Common myeloid progenitor, CD34-positive (primary cell): ENCODE measurements at regions not wholly inside any gene's neighbourhood (a gene's known extent, or its start where the extent isn't known, plus 50 kb on each side); places are given as distances from the start of the nearest gene placed in this dataset.
A peak's percentile ranks its signal among the peaks of the same experiment; 100 is the strongest.

Experiments used
- CTCF ChIA-PET: fragments of 350-600 bp; sonication (Branson Sonifier 250); formaldehyde crosslinking; loops from one replicate; lab custom pipeline; 2021; ENCODE audit warnings: antibody characterized with exemption; lab: Charles Lee
- POLR2A ChIA-PET: fragments of 350-600 bp; sonication (Branson Sonifier 250); formaldehyde crosslinking; loops from one replicate; lab custom pipeline; 2021; ENCODE audit warnings: antibody characterized with exemption; lab: Charles Lee
- DNase-seq, 3 donors: peaks; one replicate each; pipeline versions ENCODE4 v3.0.0 to v3.0.0-alpha.2; 2013
- H3K27ac ChIP-seq, 2 experiments: 1 replicate in 1 of 2; 2 replicates in 1 of 2; pipeline ENCODE4 v1.7.0; 2013; ENCODE audit warnings: inconsistent platforms in 2 of 2, low read length in 2 of 2, mild to moderate bottlenecking in 2 of 2, low read depth in 1 of 2, moderate library complexity in 1 of 2; ENCODE audit not compliant: severe bottlenecking in 2 of 2, insufficient read depth in 1 of 2, poor library complexity in 1 of 2
- H3K27me3 ChIP-seq, 5 experiments: replicated peaks in 2 of 5; 1 replicate in 3 of 5; 2 replicates in 2 of 5; pipeline versions ENCODE4 v1.6.1 to v1.7.0; 2013; ENCODE audit warnings: low read length in 4 of 5, mild to moderate bottlenecking in 2 of 5, moderate library complexity in 2 of 5, inconsistent platforms in 1 of 5; ENCODE audit not compliant: insufficient read depth in 5 of 5, control insufficient read depth in 4 of 5
- H3K36me3 ChIP-seq, 4 experiments: 1 replicate in 2 of 4; 2 replicates in 2 of 4; pipeline versions ENCODE4 v1.6.1 to v1.7.0; 2013; ENCODE audit warnings: low read length in 3 of 4, control low read depth in 1 of 4, mild to moderate bottlenecking in 1 of 4; ENCODE audit not compliant: control insufficient read depth in 4 of 4, insufficient read depth in 4 of 4
- H3K4me1 ChIP-seq, 4 experiments: 1 replicate in 3 of 4; 2 replicates in 1 of 4; pipeline versions ENCODE4 v1.6.1 to v1.7.1; 2013; ENCODE audit warnings: low read length in 3 of 4, mild to moderate bottlenecking in 3 of 4, control low read depth in 1 of 4, inconsistent platforms in 1 of 4, moderate library complexity in 1 of 4; ENCODE audit not compliant: control insufficient read depth in 4 of 4, insufficient read depth in 4 of 4; ENCODE audit errors: control extremely low read depth in 1 of 4
- H3K4me3 ChIP-seq, 7 experiments: 1 replicate in 4 of 7; 2 replicates in 3 of 7; pipeline versions ENCODE4 v1.5.1 to v1.7.0; 2013; ENCODE audit warnings: mild to moderate bottlenecking in 7 of 7, low read length in 6 of 7, moderate library complexity in 6 of 7, inconsistent platforms in 2 of 7, low read depth in 2 of 7, control low read depth in 1 of 7; ENCODE audit not compliant: insufficient read depth in 4 of 7, control insufficient read depth in 1 of 7; ENCODE audit errors: extremely low read depth in 1 of 7
- H3K9me3 ChIP-seq, 5 experiments: 1 replicate in 4 of 5; 2 replicates in 1 of 5; pipeline versions ENCODE4 v1.6.1 to v1.7.1; 2013; ENCODE audit warnings: low read length in 4 of 5, mild to moderate bottlenecking in 2 of 5, inconsistent platforms in 1 of 5, low read depth in 1 of 5, moderate library complexity in 1 of 5; ENCODE audit not compliant: control insufficient read depth in 4 of 5, insufficient read depth in 2 of 5; ENCODE audit errors: control extremely low read depth in 1 of 5
- WGBS: methylation state at CpG from one replicate; pipeline ENCODE4 v1.1.5; 2013; ENCODE audit not compliant: insufficient coverage; 5-methylcytosine and 5-hydroxymethylcytosine counted together

DNA sequence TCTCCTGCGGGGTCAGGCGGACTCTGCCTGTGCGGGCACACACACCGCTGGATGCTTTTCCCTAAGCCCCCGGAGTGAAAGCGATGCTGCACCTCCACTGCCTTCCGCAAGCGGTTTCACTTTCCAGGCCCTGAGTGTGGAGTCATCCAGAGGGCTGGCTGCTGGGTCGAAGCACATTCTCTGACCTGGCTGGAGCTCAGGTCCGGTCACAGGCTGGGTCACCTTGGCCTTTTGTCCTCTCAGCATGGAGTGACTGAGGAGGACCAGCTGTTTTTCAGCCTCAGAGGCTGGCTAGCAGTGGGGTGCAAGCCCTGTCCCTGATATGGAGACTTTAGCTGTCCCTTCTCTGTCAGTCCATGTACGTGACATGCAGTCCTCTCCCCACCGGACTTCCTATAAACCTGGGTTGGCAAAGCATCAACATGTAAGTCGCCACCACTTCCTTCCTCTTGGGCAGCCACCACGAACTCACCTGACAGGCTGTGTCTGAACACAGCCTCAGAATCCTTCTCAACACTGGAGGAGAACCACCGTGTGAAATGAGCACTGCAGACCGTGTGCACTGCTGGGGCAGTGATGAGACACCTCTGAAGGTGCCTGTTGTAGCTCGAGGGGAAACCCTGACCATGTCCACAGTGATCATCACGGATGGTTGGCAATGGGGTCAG, 51.3 kb downstream of the GADD45G start:
- 66% methylated on average over 18 of the region's 18 CpGs for WGBS
- CTCF ChIA-PET, result interaction anchor here (1.2 kb wide), 1 partner anchor 44 kb away, joined by 3 read pairs; no protein-coding TSS in a partner anchor
- Histone ChIP-seq H3K4me1 (peaks cover 7 to 24% (median 9%) of the 10 kb centered on the region in 4 experiments), H3K9me3 (no peaks in the 10 kb centered on the region), H3K36me3 (no peaks in the 10 kb centered on the region), H3K27me3 (no peaks in the 10 kb centered on the region), H3K27ac (no peak overlapping the region), H3K4me3 (no peak overlapping the region)
- POLR2A ChIA-PET, result no interaction called here
- DNase-seq, result peak in 2 of 3 donors; percentile 17 to 22

DNA sequence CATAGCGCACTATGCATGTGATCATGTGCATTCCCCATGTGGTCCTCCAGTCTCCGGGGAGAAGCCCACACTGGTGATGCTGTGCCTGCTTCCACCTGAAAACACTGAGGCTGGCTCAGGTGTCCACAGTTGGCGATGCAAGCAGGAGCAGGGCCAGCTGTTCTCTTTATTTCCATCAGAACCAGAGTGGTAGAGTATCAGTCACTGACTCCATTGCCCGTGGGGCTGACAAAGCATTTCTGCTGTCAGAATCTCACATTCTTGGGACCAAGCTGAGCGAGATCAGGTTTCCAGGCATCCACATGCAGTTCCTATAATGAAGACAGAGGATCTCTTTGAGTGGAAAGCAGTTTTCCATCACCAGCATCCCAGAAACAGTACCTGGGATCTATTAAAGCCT, 52.5 kb downstream of the GADD45G start:
- POLR2A ChIA-PET, result no interaction called here

DNA sequence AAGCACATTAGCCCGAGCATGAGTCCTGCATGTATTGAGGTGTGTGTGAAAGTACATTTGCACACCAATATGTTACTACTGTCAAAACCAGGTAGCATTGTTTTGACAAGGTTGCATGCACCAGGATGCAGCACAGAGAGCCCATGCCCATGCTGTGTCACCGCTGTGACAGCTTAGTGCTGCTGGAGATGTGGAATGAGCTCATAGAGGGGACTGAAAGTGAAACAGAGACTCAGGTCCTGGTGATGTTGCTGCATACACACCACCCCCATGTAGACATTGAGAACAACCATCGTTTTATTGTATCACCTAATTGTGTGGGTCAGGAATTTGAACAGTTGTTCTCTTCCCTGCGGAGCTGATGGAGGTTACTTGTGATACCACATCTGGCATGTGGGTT, 53.0 kb downstream of the GADD45G start:
- H3K4me1 ChIP-seq, result peaks cover 12 to 36% (median 23%) of the 10 kb centered on the region in 4 experiments
- H3K36me3 ChIP-seq, result no peaks in the 10 kb centered on the region
- 77% methylated on average over 3 of the region's 4 CpGs for WGBS
- no peak overlapping the region for H3K4me3 ChIP-seq
- ChIA-PET POLR2A (no interaction called here), CTCF (no interaction called here)
- no peaks in the 10 kb centered on the region for H3K27me3 ChIP-seq
- DNase-seq, result peak in 2 of 3 donors; percentile 32 to 43
- H3K9me3 ChIP-seq, result no peaks in the 10 kb centered on the region
- no peak overlapping the region for H3K27ac ChIP-seq

More for the DNA sequence above, 52.5 kb downstream of the GADD45G start:
- H3K36me3 ChIP-seq, result no peaks in the 10 kb centered on the region
- no peak overlapping the region for H3K27ac ChIP-seq
- 98% methylated on average over 5 of the region's 5 CpGs for WGBS
- CTCF ChIA-PET, result no interaction called here
- H3K9me3 ChIP-seq, result no peaks in the 10 kb centered on the region
- H3K4me3 ChIP-seq, result no peak overlapping the region
- peaks cover 12 to 35% (median 20%) of the 10 kb centered on the region in 4 experiments for H3K4me1 ChIP-seq
- H3K27me3 ChIP-seq, result no peaks in the 10 kb centered on the region
- DNase-seq, result no peak

DNA sequence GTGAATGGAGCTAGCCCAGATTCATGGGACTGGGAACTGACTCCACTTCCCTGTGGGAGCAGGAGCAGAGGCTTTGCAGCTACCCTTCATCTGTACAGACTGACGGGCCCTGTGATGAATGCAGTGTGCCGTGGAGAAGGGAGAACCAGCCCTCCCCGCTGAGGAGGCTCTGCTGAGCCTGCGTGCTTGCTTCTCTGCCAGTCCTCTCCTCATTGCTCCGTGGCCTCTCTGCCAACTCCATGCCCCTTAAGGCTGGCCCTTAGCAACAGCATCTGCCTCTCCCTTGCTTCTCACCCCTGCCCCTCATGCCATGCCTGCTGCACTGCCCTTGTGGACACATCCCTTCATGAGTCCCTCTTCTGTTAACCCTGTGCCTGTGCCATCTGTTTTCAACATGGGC, 53.6 kb downstream of the GADD45G start:
- Histone ChIP-seq H3K4me3 (no peak overlapping the region), H3K36me3 (no peaks in the 10 kb centered on the region), H3K27ac (no peak overlapping the region), H3K27me3 (no peaks in the 10 kb centered on the region), H3K4me1 (peaks cover 12 to 42% (median 23%) of the 10 kb centered on the region in 4 experiments), H3K9me3 (no peaks in the 10 kb centered on the region)
- ChIA-PET CTCF (no interaction called here), POLR2A (no interaction called here)
- 100% methylated on average over 5 of the region's 5 CpGs for WGBS
- no peak for DNase-seq

DNA sequence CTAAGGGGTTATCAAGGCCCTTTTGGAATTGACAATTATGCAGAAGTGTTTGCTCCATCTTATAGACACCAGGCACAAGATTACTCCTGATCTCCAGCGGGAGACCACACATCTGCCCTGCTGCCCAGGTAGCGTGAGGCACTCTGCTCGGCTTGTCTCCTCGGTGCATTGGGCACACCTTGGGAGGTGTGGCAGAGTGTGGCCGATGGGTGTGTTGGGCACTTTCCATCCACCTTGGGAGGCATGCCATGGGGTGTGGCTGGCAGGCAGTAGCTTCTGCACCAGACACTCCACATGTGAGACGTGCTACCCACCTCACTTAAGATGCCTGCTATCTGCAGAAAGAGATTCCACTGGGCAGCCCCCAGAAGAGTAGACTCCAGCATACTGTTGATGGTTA, 54.1 kb downstream of the GADD45G start:
- CTCF ChIA-PET, result interaction anchor here (1.1 kb wide), 1 partner anchor 38 kb away, joined by 4 read pairs; no protein-coding TSS in a partner anchor
- 91% methylated on average over 5 of the region's 6 CpGs for WGBS
- peaks cover 16 to 44% (median 23%) of the 10 kb centered on the region in 4 experiments for H3K4me1 ChIP-seq
- no peaks in the 10 kb centered on the region for H3K36me3 ChIP-seq
- H3K4me3 ChIP-seq, result no peak overlapping the region
- no peak for DNase-seq
- H3K9me3 ChIP-seq, result no peaks in the 10 kb centered on the region
- no peak overlapping the region for H3K27ac ChIP-seq
- POLR2A ChIA-PET, result no interaction called here
- H3K27me3 ChIP-seq, result no peaks in the 10 kb centered on the region

DNA sequence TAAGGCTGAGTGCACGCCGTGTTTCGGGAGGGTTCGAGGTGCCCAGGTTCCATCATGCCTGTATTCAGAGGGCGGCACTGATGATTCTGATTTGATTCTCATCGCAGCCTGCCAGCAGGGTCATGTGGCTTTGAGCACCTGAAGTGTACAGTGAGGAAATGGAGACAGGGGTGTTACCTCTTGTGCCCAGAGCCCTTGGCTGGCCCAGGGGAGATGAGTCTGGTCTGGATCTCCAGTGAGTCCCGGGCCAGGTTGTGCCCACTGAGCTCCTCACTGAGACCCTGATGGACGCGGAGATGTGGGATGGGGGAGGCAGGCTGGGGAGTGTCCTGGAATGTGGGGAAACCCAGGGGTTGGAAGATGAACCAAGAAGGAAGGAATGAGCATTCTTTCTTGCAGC, 54.7 kb downstream of the GADD45G start:
- CTCF ChIA-PET, result interaction anchor here (1.1 kb wide), 1 partner anchor 39 kb away, joined by 4 read pairs; no protein-coding TSS in a partner anchor
- peaks cover 16 to 44% (median 23%) of the 10 kb centered on the region in 4 experiments for H3K4me1 ChIP-seq
- H3K9me3 ChIP-seq, result no peaks in the 10 kb centered on the region
- peaks cover 0 to 2% (median 0%) of the 10 kb centered on the region in 5 experiments for H3K27me3 ChIP-seq
- no peaks in the 10 kb centered on the region for H3K36me3 ChIP-seq
- no peak overlapping the region for H3K4me3 ChIP-seq
- POLR2A ChIA-PET, result no interaction called here
- 100% methylated on average over 7 of the region's 9 CpGs for WGBS
- DNase-seq, result no peak
- H3K27ac ChIP-seq, result no peak overlapping the region

DNA sequence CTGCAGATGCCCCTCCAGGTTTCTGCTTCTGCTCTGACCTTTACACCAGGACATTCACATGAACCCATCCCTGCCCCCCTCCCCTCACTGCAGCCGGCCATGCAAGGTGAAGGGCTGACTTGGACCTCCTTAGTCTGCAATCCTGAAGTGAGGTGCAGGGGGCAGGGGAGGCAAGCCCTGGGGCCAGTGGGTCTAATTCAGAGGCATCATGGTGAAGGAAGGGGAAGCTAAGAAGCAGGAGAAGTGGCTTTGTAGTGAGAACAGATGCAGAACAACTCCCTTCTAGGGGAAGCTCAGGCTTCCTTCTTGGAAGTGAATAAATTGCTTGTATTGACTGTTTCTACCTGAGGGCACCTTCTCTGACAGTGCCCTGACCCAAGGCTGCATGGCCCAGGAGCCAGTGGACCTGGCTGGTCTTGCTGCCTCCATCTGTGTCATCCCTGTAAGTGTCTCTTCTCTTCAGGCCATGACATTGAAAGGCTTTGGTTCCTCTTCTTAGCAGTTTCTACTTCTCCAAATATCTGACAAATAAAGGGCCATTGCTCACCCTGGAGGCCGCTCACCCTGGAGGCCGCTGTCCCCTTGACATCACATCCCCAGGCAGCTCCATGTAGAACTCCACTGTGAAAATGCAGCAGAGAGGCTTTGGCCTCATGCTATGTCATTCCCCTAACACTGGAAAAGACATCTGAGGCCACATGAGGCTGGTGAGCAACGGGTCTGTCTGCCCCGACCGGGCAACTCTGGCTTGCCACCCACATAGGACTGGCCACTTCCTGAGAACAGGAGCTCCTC, 55.3 kb downstream of the GADD45G start:
- H3K9me3 ChIP-seq, result no peaks in the 10 kb centered on the region
- peaks cover 0 to 2% (median 0%) of the 10 kb centered on the region in 5 experiments for H3K27me3 ChIP-seq
- no peak overlapping the region for H3K4me3 ChIP-seq
- H3K36me3 ChIP-seq, result no peaks in the 10 kb centered on the region
- ChIA-PET CTCF (interaction anchor here (1.1 kb wide), 1 partner anchor 40 kb away, joined by 4 read pairs; no protein-coding TSS in a partner anchor), POLR2A (no interaction called here)
- 98% methylated on average over 4 of the region's 6 CpGs for WGBS
- H3K27ac ChIP-seq, result no peak overlapping the region
- DNase-seq, result peak in 2 of 3 donors; percentile 19 to 23
- H3K4me1 ChIP-seq, result peaks cover 16 to 44% (median 23%) of the 10 kb centered on the region in 4 experiments
